ENCODE measurements at regions not wholly inside any gene's neighbourhood (a gene's known extent, or its start where the extent isn't known, plus 50 kb on each side); places are given as distances from the start of the nearest gene placed in this dataset.

DNA sequence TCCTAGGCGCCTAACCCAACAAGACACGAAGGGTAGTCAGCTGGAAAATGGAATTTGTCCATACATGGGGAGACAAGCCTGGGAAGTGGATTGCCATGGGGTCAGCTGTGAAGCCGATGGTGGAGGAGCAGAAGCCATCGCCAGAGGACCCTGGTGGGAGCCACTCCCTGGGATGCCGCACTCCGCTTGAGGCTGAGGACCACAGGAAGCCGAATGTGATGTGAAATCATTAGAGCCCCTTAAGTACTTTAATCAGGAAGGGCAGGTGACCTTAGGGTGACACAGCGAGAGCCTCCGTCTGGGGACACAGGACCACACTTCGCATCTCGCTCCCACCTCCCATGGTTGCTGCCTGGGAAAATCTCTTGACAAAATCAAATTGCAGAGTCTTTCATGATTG is 614.6 kb upstream of the MGMT start:
- TF ChIP-seq POLR2AphosphoS5 (IDR thresholded peaks at IDR 0.05; ENCODE audit: low read depth, low read length): no peak
- no peak for TF ChIP-seq SPI1 (IDR thresholded peaks at IDR 0.05; ENCODE audit: low read depth, low read length)

Measured in GM12891 (cell line).